ENCODE measurements at regions not wholly inside any gene's neighbourhood (a gene's known extent, or its start where the extent isn't known, plus 50 kb on each side); places are given as distances from the start of the nearest gene placed in this dataset.

DNA sequence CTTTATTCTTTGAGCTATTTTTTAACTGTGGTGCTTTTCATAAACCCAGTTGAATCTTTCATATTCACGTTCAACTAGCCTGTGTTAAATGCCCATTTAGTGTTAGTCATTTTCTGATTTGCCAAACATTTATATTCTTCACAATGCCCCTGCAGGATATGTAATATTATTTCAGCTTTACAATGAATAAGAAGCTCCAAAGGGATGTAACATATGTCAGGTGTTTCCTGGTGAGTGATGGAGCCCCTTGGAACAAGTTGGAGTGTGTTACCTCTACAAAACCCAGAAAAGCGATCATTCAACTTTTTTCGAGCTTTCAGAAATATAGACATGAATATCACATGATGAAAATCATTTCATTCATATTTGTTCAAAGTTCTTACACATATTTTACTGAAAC is 471.0 kb upstream of the CDH2 start:
- H3K9me3 ChIP-seq (replicated peaks; ENCODE audit: control insufficient read depth, insufficient read depth, low read length), result no peaks in the 10 kb centered on the region
- H3K9ac ChIP-seq (ENCODE audit: control insufficient read depth, insufficient read depth, low read length), result no peak overlapping the region
- ATAC-seq, result no peak
- intact Hi-C loops (cut with micrococcal nuclease; ENCODE audit: unreplicated experiment), result no loop called here
- no peak for DNase-seq (ENCODE audit: low read depth, low spot score)
- 7% methylated on average over 3 of the region's 3 CpGs for WGBS (ENCODE audit: insufficient coverage, insufficient replicate concordance, low lambda C conversion rate, missing lambda C conversion rate)
- no peaks in the 10 kb centered on the region for H3K79me2 ChIP-seq (ENCODE audit: control insufficient read depth, insufficient read depth, low read length)
- H3K27ac ChIP-seq (ENCODE audit: control insufficient read depth, insufficient read depth), result no peak overlapping the region
- no peaks in the 10 kb centered on the region for H3K27me3 ChIP-seq (replicated peaks in 1 of 2; ENCODE audit: control insufficient read depth in 2 of 2, insufficient read depth in 2 of 2, low read length in 1 of 2)
- H3K4me2 ChIP-seq (ENCODE audit: control insufficient read depth, insufficient read depth), result no peak overlapping the region
- H2AFZ ChIP-seq (ENCODE audit: control insufficient read depth, low read depth, low read length), result no peak overlapping the region
- ChIA-PET SMC1A (ENCODE audit: uncharacterized antibody, unreplicated experiment) (no interaction called here), RAD21 (ENCODE audit: unreplicated experiment) (no interaction called here), CTCF (no interaction called here), POLR2A (no interaction called here)
- FAIRE-seq, result no peak
- H3K36me3 ChIP-seq (ENCODE audit: control insufficient read depth in 2 of 2, insufficient read depth in 2 of 2, low read length in 1 of 2), result no peaks in the 10 kb centered on the region
- no peak for TF ChIP-seq ETV6 (conservative IDR thresholded peaks at IDR 0.05 in 1 of 2, IDR thresholded peaks at IDR 0.05 in 1 of 2; ENCODE audit: borderline replicate concordance in 1 of 2, low read depth in 1 of 2)
- TF ChIP-seq CBX3 (IDR thresholded peaks at IDR 0.05; ENCODE audit: borderline replicate concordance, low read depth), result no peak
- TF ChIP-seq DPF2 (IDR thresholded peaks at IDR 0.05), result no peak
- no peak for TF ChIP-seq ZNF687 (IDR thresholded peaks at IDR 0.05)
- no peak for TF ChIP-seq POLR2A (IDR thresholded peaks at IDR 0.05; ENCODE audit: low read depth, low read length)
- TF ChIP-seq, protein P1, sequence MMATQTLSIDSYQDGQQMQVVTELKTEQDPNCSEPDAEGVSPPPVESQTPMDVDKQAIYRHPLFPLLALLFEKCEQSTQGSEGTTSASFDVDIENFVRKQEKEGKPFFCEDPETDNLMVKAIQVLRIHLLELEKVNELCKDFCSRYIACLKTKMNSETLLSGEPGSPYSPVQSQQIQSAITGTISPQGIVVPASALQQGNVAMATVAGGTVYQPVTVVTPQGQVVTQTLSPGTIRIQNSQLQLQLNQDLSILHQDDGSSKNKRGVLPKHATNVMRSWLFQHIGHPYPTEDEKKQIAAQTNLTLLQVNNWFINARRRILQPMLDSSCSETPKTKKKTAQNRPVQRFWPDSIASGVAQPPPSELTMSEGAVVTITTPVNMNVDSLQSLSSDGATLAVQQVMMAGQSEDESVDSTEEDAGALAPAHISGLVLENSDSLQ (IDR thresholded peaks at IDR 0.05), result no peak
- no peak for TF ChIP-seq ESRRA (IDR thresholded peaks at IDR 0.05; ENCODE audit: low read length)
- no peak for TF ChIP-seq RELA (IDR thresholded peaks at IDR 0.05; ENCODE audit: borderline replicate concordance, partially characterized antibody)
- TF ChIP-seq ZSCAN29 (IDR thresholded peaks at IDR 0.05), result no peak
- TF ChIP-seq NR2F1 (conservative IDR thresholded peaks at IDR 0.05), result no peak
- TF ChIP-seq IKZF2 (IDR thresholded peaks at IDR 0.05), result no peak
- no peak for TF ChIP-seq PAX8 (IDR thresholded peaks at IDR 0.05)
- H3K4me1 ChIP-seq (ENCODE audit: control insufficient read depth, insufficient read depth, low read length), result no peaks in the 10 kb centered on the region
- no peaks in the 10 kb centered on the region for H4K20me1 ChIP-seq (ENCODE audit: control insufficient read depth, insufficient read depth)
- in situ Hi-C loops (cut with MboI), result no loop called here
- no peak overlapping the region for H3K4me3 ChIP-seq
- BruUV-seq (replicated peaks), result no TSS peak
